H1 (cell line): ENCODE measurements at regions not wholly inside any gene's neighbourhood (a gene's known extent, or its start where the extent isn't known, plus 50 kb on each side); places are given as distances from the start of the nearest gene placed in this dataset.

Source experiments
- CTCF ChIA-PET: fragments of 300-600 bp; sonication (Branson Sonifier 250); formaldehyde crosslinking; loops from one replicate; lab custom pipeline; 2021; ENCODE audit not compliant: partially characterized antibody; lab: Charles Lee
- POLR2A ChIA-PET: fragments of 300-600 bp; sonication (Branson Sonifier 250); formaldehyde crosslinking; loops from one replicate; lab custom pipeline; 2021; ENCODE audit warnings: inconsistent platforms; ENCODE audit not compliant: partially characterized antibody; lab: Charles Lee
- DNase-seq, 2 experiments: peaks; one replicate each; pipeline versions ENCODE4 v3.0.0 to v3.0.0-alpha.2; 2010 to 2022; ENCODE audit warnings: low spot score in 2 of 2, low read depth in 1 of 2, mixed read lengths in 1 of 2
- FAIRE-seq: peaks from 2 replicates; lab custom pipeline; 2011; peaks lifted over from hg19 to GRCh38; lab: Jason Lieb, UNC
- H2AFZ ChIP-seq: 2 replicates; pipeline ENCODE4 v1.8.1; 2012; ENCODE audit warnings: low read length, inconsistent platforms
- H2AK5ac ChIP-seq: 2 replicates; pipeline ENCODE4 v1.6.1; 2013; ENCODE audit warnings: low read depth, low read length
- H2BK120ac ChIP-seq: replicated peaks from 2 replicates; pipeline ENCODE3; 2013; ENCODE audit warnings: low read depth, low read length, inconsistent platforms
- H2BK12ac ChIP-seq: 2 replicates; pipeline ENCODE4 v1.6.1; 2013; ENCODE audit warnings: low read depth, low read length
- H2BK15ac ChIP-seq: 2 replicates; pipeline ENCODE4 v1.6.1; 2013; ENCODE audit warnings: low read length
- H2BK20ac ChIP-seq: 2 replicates; pipeline ENCODE4 v1.6.1; 2013; ENCODE audit warnings: low read length
- H2BK5ac ChIP-seq: 2 replicates; pipeline ENCODE4 v1.6.1; 2013; ENCODE audit warnings: low read depth, low read length
- H3K14ac ChIP-seq: 2 replicates; pipeline ENCODE4 v1.6.1; 2013; ENCODE audit warnings: inconsistent platforms; ENCODE audit not compliant: insufficient read length
- H3K18ac ChIP-seq: 2 replicates; pipeline ENCODE4 v1.6.1; 2013; ENCODE audit warnings: low read length; ENCODE audit errors: extremely low read depth
- H3K23ac ChIP-seq: 2 replicates; pipeline ENCODE4 v1.6.1; 2013; ENCODE audit warnings: inconsistent platforms; ENCODE audit not compliant: insufficient read length
- H3K23me2 ChIP-seq: 2 replicates; pipeline ENCODE4 v1.6.1; 2013; ENCODE audit warnings: low read depth, low read length
- H3K27ac ChIP-seq: 2 replicates; pipeline ENCODE4 v1.6.1; 2011; ENCODE audit warnings: low read depth, low read length, inconsistent platforms
- H3K27me3 ChIP-seq, 4 experiments: replicated peaks in 1 of 4; 1 replicate in 1 of 4; 2 replicates in 3 of 4; pipeline versions ENCODE4 v1.6.1 to v1.8.1; 2011 to 2013; ENCODE audit warnings: low read length in 3 of 4, mild to moderate bottlenecking in 3 of 4, inconsistent platforms in 2 of 4, mixed read lengths in 2 of 4, moderate library complexity in 1 of 4; ENCODE audit not compliant: control insufficient read depth in 3 of 4, insufficient read depth in 3 of 4; ENCODE audit errors: extremely low read depth in 1 of 4
- H3K36me3 ChIP-seq, 4 experiments: 2 replicates each; pipeline versions ENCODE4 v1.6.1 to v1.8.1; 2011 to 2013; ENCODE audit warnings: mild to moderate bottlenecking in 4 of 4, low read length in 3 of 4, moderate library complexity in 2 of 4, control low read depth in 1 of 4, inconsistent platforms in 1 of 4; ENCODE audit not compliant: insufficient read depth in 4 of 4, control insufficient read depth in 2 of 4
- H3K4ac ChIP-seq: replicated peaks from 2 replicates; pipeline ENCODE3; 2013; ENCODE audit warnings: low read length, low read depth, mixed read lengths, inconsistent platforms; ENCODE audit not compliant: insufficient read length
- H3K4me1 ChIP-seq, 4 experiments: replicated peaks in 1 of 4; 1 replicate in 1 of 4; 2 replicates in 3 of 4; pipeline versions ENCODE4 v1.6.1 to v1.8.1; 2011 to 2013; ENCODE audit warnings: low read length in 3 of 4, inconsistent platforms in 2 of 4, mixed read lengths in 1 of 4; ENCODE audit not compliant: insufficient read depth in 4 of 4, control insufficient read depth in 3 of 4
- H3K4me2 ChIP-seq, 2 experiments: 2 replicates each; pipeline versions ENCODE4 v1.6.1 to v1.8.1; 2011 to 2013; ENCODE audit warnings: low read depth in 2 of 2, low read length in 2 of 2, control low read depth in 1 of 2, inconsistent platforms in 1 of 2, mild to moderate bottlenecking in 1 of 2; ENCODE audit not compliant: insufficient read depth in 1 of 2
- H3K4me3 ChIP-seq, 4 experiments: fragments of 200-600, 300-600 bp in 1 of 4; sonication (generic), shearing (Covaris generic), sonication (Bioruptor Twin) in 1 of 4; 2 replicates each; pipeline versions ENCODE4 v1.5.1 to v1.8.1; 2011 to 2016; ENCODE audit warnings: low read length in 4 of 4, low read depth in 3 of 4, control low read depth in 2 of 4, inconsistent platforms in 2 of 4, mild to moderate bottlenecking in 2 of 4, mixed read lengths in 1 of 4, moderate library complexity in 1 of 4; ENCODE audit not compliant: insufficient read depth in 2 of 4; ENCODE audit errors: extremely low read depth in 1 of 4
- H3K56ac ChIP-seq: replicated peaks from 2 replicates; pipeline ENCODE3; 2013; ENCODE audit warnings: low read depth, mild to moderate bottlenecking, mixed read lengths, low read length, inconsistent platforms; ENCODE audit not compliant: insufficient read length
- H3K79me1 ChIP-seq: 2 replicates; pipeline ENCODE4 v1.6.1; 2013; ENCODE audit warnings: low read depth, low read length, control low read depth
- H3K79me2 ChIP-seq, 2 experiments: 2 replicates each; pipeline versions ENCODE4 v1.6.1 to v1.8.1; 2012 to 2013; ENCODE audit warnings: low read length in 2 of 2, mild to moderate bottlenecking in 2 of 2, inconsistent platforms in 1 of 2; ENCODE audit not compliant: insufficient read depth in 2 of 2, control insufficient read depth in 1 of 2
- H3K9ac ChIP-seq, 4 experiments: replicated peaks in 1 of 4; 1 replicate in 1 of 4; 2 replicates in 3 of 4; pipeline versions ENCODE4 v1.6.1 to v1.8.1; 2011 to 2013; ENCODE audit warnings: low read depth in 3 of 4, low read length in 3 of 4, control low read depth in 2 of 4, mild to moderate bottlenecking in 2 of 4, moderate library complexity in 2 of 4, inconsistent platforms in 1 of 4; ENCODE audit errors: extremely low read depth in 1 of 4
- H3K9me3 ChIP-seq, 2 experiments: 2 replicates each; pipeline versions ENCODE4 v1.6.1 to v1.8.1; 2012 to 2013; ENCODE audit warnings: mild to moderate bottlenecking in 2 of 2, moderate library complexity in 2 of 2, control low read depth in 1 of 2, inconsistent platforms in 1 of 2, low read depth in 1 of 2, low read length in 1 of 2, mixed read lengths in 1 of 2; ENCODE audit not compliant: insufficient read depth in 2 of 2
- H4K20me1 ChIP-seq, 2 experiments: replicated peaks in 1 of 2; 2 replicates each; pipeline versions ENCODE3 to v1.8.1; 2011 to 2013; ENCODE audit warnings: inconsistent platforms in 2 of 2, low read length in 2 of 2, mild to moderate bottlenecking in 1 of 2; ENCODE audit not compliant: insufficient read depth in 2 of 2, control insufficient read depth in 1 of 2
- H4K5ac ChIP-seq: 2 replicates; pipeline ENCODE4 v1.6.1; 2013; ENCODE audit warnings: low read length, low read depth, mixed read lengths, inconsistent platforms; ENCODE audit not compliant: insufficient read length
- H4K8ac ChIP-seq: 2 replicates; pipeline ENCODE4 v1.8.0; 2013; ENCODE audit warnings: mild to moderate bottlenecking, moderate library complexity, low read length, inconsistent platforms; ENCODE audit not compliant: insufficient read depth; ENCODE audit errors: extremely low read depth
- H4K91ac ChIP-seq: replicated peaks from 2 replicates; pipeline ENCODE3; 2013; ENCODE audit warnings: low read length, mixed read lengths, inconsistent platforms; ENCODE audit not compliant: insufficient read length
- SAP30 ChIP-seq: fragments of 300-600 bp; sonication (generic); IDR thresholded peaks from 2 replicates; pipeline ENCODE4 v1.7.1; 2012; ENCODE audit warnings: low read length, moderate library complexity, mild to moderate bottlenecking, inconsistent platforms; ENCODE audit not compliant: insufficient read depth, insufficient replicate concordance
- SUZ12 ChIP-seq: fragments of 200-600 bp; sonication (generic); IDR thresholded peaks from 2 replicates; pipeline ENCODE4 v1.6.1; 2012; ENCODE audit warnings: mild to moderate bottlenecking, inconsistent platforms, low read length, moderate library complexity, mixed read lengths
- TBP ChIP-seq: IDR thresholded peaks from 2 replicates; pipeline ENCODE4 v1.6.1; 2011; ENCODE audit warnings: low read depth, low read length, improper control_type of control experiment
- WGBS, 2 experiments: shearing (Covaris generic) in 1 of 2; methylation state at CpG; one replicate each; pipeline versions ENCODE4 v1.1.6 to v1.1.7; 2013 to 2015; ENCODE audit warnings: low lambda C conversion rate in 2 of 2, mixed read lengths in 2 of 2, inconsistent platforms in 1 of 2, low coverage in 1 of 2, missing lambda C conversion rate in 1 of 2; ENCODE audit not compliant: insufficient replicate concordance in 2 of 2, insufficient coverage in 1 of 2, insufficient read length in 1 of 2; ENCODE audit errors: extremely low coverage in 1 of 2, missing lambda C conversion rate in 1 of 2; 5-methylcytosine and 5-hydroxymethylcytosine counted together
- TF ChIP-seq, protein P1 (sequence below): IDR thresholded peaks from 2 replicates; pipeline ENCODE4 v1.6.1; 2011; ENCODE audit warnings: low read length, improper control_type of control experiment
- TF ChIP-seq, protein P2 (sequence below): IDR thresholded peaks from 2 replicates; pipeline ENCODE4 v1.6.1; 2012; ENCODE audit warnings: inconsistent platforms

DNA sequence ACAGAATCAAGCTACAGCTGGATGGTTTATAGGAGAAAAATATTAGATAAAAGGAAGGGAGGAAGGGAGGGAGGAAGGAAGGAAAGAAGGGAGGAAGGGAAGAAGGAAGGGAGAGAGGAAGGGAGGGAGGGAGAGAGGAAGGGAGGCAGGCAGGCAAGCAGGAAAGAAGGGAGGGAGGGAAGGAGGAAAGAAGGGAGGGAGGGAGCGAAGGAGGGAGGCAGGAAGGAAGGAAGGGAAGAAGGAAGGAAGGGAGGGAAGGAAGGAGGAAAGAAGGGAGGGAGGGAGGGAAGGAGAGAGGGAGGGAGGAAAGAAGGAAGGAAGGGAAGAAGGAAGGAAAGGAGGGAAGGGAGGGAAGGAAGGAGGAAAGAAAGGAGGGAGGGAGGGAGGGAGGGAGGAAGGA is 77.9 kb upstream of the C1QTNF7 start:
- H3K9me3 ChIP-seq = no peaks in the 10 kb centered on the region
- no peak overlapping the region for H2BK12ac ChIP-seq
- no peaks in the 10 kb centered on the region; a peak in 1 of 7 replicates for H3K27me3 ChIP-seq
- no peak overlapping the region for H3K56ac ChIP-seq
- CTCF ChIA-PET = interaction anchor here (1.3 to 1.4 kb wide), 2 partner anchors 11 to 93 kb away, joined by 4 to 5 read pairs; no protein-coding TSS in a partner anchor
- H3K79me1 ChIP-seq = no peaks in the 10 kb centered on the region
- no peak overlapping the region for H3K18ac ChIP-seq
- DNase-seq (no peak), FAIRE-seq (no peak)
- no peak overlapping the region for H3K4ac ChIP-seq
- 50% methylated on average over 1 of the region's 1 CpG; no CpG with 5 or more reads in 1 of the 2 experiments for WGBS, 2 experiments
- POLR2A ChIA-PET = interaction anchor here (0.7 kb wide), 1 partner anchor 58 kb away, joined by 3 read pairs; no protein-coding TSS in a partner anchor
- no peaks in the 10 kb centered on the region for H3K23me2 ChIP-seq
- H3K4me3 ChIP-seq = no peak overlapping the region
- no peak overlapping the region for H2BK5ac ChIP-seq
- no peak overlapping the region for H2AFZ ChIP-seq
- H4K20me1 ChIP-seq = no peaks in the 10 kb centered on the region
- H4K8ac ChIP-seq = no peak overlapping the region
- no peak overlapping the region for H2BK20ac ChIP-seq
- no peak overlapping the region for H3K27ac ChIP-seq
- H3K79me2 ChIP-seq = no peaks in the 10 kb centered on the region
- H3K14ac ChIP-seq = no peak overlapping the region
- no peak overlapping the region for H4K5ac ChIP-seq
- no peak overlapping the region for H4K91ac ChIP-seq
- H3K9ac ChIP-seq = no peak overlapping the region
- no peak overlapping the region for H3K4me2 ChIP-seq
- H2BK120ac ChIP-seq = no peak overlapping the region
- no peak overlapping the region for H3K23ac ChIP-seq
- H3K4me1 ChIP-seq = peaks cover 0 to 3% (median 1%) of the 10 kb centered on the region in 4 experiments; a peak in 2 of 7 replicates
- no peaks in the 10 kb centered on the region for H3K36me3 ChIP-seq
- H2AK5ac ChIP-seq = no peak overlapping the region
- no peak overlapping the region for H2BK15ac ChIP-seq
- TF ChIP-seq, protein P1, sequence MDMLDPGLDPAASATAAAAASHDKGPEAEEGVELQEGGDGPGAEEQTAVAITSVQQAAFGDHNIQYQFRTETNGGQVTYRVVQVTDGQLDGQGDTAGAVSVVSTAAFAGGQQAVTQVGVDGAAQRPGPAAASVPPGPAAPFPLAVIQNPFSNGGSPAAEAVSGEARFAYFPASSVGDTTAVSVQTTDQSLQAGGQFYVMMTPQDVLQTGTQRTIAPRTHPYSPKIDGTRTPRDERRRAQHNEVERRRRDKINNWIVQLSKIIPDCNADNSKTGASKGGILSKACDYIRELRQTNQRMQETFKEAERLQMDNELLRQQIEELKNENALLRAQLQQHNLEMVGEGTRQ = no peak
- no peak for TF ChIP-seq TBP
- no peak for TF ChIP-seq SUZ12
- TF ChIP-seq, protein P2, sequence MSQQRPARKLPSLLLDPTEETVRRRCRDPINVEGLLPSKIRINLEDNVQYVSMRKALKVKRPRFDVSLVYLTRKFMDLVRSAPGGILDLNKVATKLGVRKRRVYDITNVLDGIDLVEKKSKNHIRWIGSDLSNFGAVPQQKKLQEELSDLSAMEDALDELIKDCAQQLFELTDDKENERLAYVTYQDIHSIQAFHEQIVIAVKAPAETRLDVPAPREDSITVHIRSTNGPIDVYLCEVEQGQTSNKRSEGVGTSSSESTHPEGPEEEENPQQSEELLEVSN = no peak
- TF ChIP-seq SAP30 = no peak
